ENCODE measurements at regions not wholly inside any gene's neighbourhood (a gene's known extent, or its start where the extent isn't known, plus 50 kb on each side); places are given as distances from the start of the nearest gene placed in this dataset.

DNA sequence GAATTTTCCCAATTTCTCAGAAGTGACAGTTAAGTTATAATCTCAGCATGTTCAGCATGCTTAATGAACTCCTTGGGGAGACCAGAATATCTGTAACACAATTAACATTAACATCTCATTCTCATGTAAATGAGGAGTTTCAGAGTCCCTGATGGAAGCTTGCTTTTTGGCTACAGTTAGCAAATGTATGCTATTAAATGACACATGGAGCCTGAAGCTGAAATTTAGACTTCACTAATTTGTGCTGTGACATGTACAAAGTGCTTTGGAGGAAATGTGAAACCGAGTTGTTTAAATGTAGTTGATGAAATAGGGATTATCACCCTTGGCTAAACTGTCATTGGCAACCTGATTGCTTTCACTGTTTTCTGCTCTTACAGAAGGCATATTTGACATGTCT, 2265.1 kb upstream of the PCDH20 start:
- DNase-seq (ENCODE audit: low read depth, low spot score): no peak
- no peaks in the 10 kb centered on the region for H3K36me3 ChIP-seq (ENCODE audit: insufficient read depth, low read length)
- no peak overlapping the region for H3K9ac ChIP-seq (ENCODE audit: insufficient read length)
- TF ChIP-seq POLR2AphosphoS5 (IDR thresholded peaks at IDR 0.05; ENCODE audit: borderline replicate concordance, low read depth, low read length): no peak
- no peak for TF ChIP-seq FOXP2 (optimal IDR thresholded peaks at IDR 0.05; ENCODE audit: control extremely low read depth, extremely low read length, insufficient read depth)
- no peak for TF ChIP-seq EZH2 (IDR thresholded peaks at IDR 0.05)
- H3K4me3 ChIP-seq: peak overlapping the region; percentile 31; the same call in 1 of the 2 replicates
- no peaks in the 10 kb centered on the region for H3K9me3 ChIP-seq (ENCODE audit: low read depth, low read length)
- H3K27ac ChIP-seq: peak overlapping the region; percentile 40

DNA sequence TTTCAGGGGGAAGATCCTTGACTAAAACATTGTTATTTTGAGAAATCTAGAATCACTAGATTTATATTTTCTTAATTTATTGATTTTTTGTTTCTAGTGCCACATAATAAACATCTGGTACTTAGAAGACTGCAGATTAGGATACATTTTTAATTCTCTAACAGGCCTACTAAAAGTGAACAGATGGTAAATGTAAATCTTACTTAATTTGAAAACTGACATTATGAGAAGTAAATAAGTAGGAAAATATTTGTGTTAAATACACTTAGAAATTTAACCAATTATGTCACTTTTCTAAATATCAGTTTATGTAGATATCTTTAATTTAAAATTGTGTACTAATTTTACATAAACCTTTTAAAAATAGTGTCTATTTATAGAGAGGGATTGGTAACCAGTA, 2255.6 kb upstream of the PCDH20 start:
- Histone ChIP-seq H3K9ac (ENCODE audit: insufficient read length) (no peak overlapping the region), H3K4me3 (no peak overlapping the region), H3K36me3 (ENCODE audit: insufficient read depth, low read length) (no peaks in the 10 kb centered on the region), H3K9me3 (ENCODE audit: low read depth, low read length) (no peaks in the 10 kb centered on the region), H3K27ac (no peak overlapping the region)
- DNase-seq (ENCODE audit: low read depth, low spot score): no peak
- no peak for TF ChIP-seq EZH2 (IDR thresholded peaks at IDR 0.05)
- TF ChIP-seq POLR2AphosphoS5 (IDR thresholded peaks at IDR 0.05; ENCODE audit: borderline replicate concordance, low read depth, low read length): no peak
- TF ChIP-seq FOXP2 (optimal IDR thresholded peaks at IDR 0.05; ENCODE audit: control extremely low read depth, extremely low read length, insufficient read depth): no peak

DNA sequence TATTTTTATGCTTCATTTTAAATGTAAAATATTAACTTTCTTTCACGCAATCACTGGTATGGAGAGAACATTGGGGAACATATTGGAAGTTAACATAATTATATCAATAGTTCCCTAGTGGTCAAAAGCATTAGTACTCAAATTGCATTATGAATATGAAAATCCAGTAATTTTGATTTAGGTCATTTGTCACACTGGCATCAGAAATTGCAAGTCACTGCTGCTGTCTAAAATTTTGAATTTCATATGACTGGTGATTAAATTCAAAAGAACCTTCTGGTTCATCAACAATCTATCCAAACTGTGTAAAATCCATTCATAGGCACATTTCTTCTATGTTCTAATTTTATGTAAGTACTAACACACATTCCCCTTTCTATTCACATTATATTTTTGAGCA, 2235.7 kb upstream of the PCDH20 start:
- no peaks in the 10 kb centered on the region for H3K9me3 ChIP-seq (ENCODE audit: low read depth, low read length)
- no peak overlapping the region for H3K27ac ChIP-seq
- DNase-seq (ENCODE audit: low read depth, low spot score): no peak
- H3K4me3 ChIP-seq: no peak overlapping the region
- no peaks in the 10 kb centered on the region for H3K36me3 ChIP-seq (ENCODE audit: insufficient read depth, low read length)
- H3K9ac ChIP-seq (ENCODE audit: insufficient read length): no peak overlapping the region
- TF ChIP-seq POLR2AphosphoS5 (IDR thresholded peaks at IDR 0.05; ENCODE audit: borderline replicate concordance, low read depth, low read length): no peak

GRCh38 chr13:63643543-63643942, 2227.9 kb upstream of the PCDH20 start:
- Histone ChIP-seq H3K27ac (no peak overlapping the region), H3K9ac (ENCODE audit: insufficient read length) (no peak overlapping the region), H3K9me3 (ENCODE audit: low read depth, low read length) (no peaks in the 10 kb centered on the region), H3K4me3 (no peak overlapping the region), H3K36me3 (ENCODE audit: insufficient read depth, low read length) (no peaks in the 10 kb centered on the region)
- DNase-seq (ENCODE audit: low read depth, low spot score): no peak
- no peak for TF ChIP-seq EZH2 (IDR thresholded peaks at IDR 0.05)
- TF ChIP-seq POLR2AphosphoS5 (IDR thresholded peaks at IDR 0.05; ENCODE audit: borderline replicate concordance, low read depth, low read length): no peak
- no peak for TF ChIP-seq FOXP2 (optimal IDR thresholded peaks at IDR 0.05; ENCODE audit: control extremely low read depth, extremely low read length, insufficient read depth)

GRCh38 chr13:63636316-63636993, 2220.8 kb upstream of the PCDH20 start:
- no peak overlapping the region for H3K4me3 ChIP-seq
- no peak for DNase-seq (ENCODE audit: low read depth, low spot score)
- H3K27ac ChIP-seq: no peak overlapping the region
- H3K9me3 ChIP-seq (ENCODE audit: low read depth, low read length): no peaks in the 10 kb centered on the region
- no peak overlapping the region for H3K9ac ChIP-seq (ENCODE audit: insufficient read length)
- H3K36me3 ChIP-seq (ENCODE audit: insufficient read depth, low read length): no peaks in the 10 kb centered on the region
- no peak for TF ChIP-seq EZH2 (IDR thresholded peaks at IDR 0.05)
- TF ChIP-seq POLR2AphosphoS5 (IDR thresholded peaks at IDR 0.05; ENCODE audit: borderline replicate concordance, low read depth, low read length): no peak
- no peak for TF ChIP-seq FOXP2 (optimal IDR thresholded peaks at IDR 0.05; ENCODE audit: control extremely low read depth, extremely low read length, insufficient read depth)

DNA sequence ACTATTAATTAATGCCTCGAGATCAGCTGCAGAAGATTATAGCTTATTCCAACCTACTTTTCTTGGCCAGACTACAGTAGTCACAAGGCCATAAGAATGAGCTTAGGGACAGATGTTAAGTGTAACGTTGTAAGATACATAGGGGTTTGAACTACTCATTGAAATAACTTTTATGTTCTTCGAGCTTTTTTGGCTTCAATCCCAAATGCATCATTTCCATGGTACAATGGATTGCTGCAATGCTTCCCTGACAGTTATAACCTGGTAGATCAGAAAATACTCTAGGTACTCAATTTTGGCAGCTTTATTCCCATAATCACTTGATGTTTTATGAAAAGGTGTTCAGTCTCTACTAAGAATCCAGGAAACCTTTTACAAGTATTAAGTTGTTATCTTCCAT, 2216.7 kb upstream of the PCDH20 start:
- Histone ChIP-seq H3K36me3 (ENCODE audit: insufficient read depth, low read length) (no peaks in the 10 kb centered on the region), H3K9ac (ENCODE audit: insufficient read length) (no peak overlapping the region), H3K9me3 (ENCODE audit: low read depth, low read length) (no peaks in the 10 kb centered on the region), H3K27ac (no peak overlapping the region), H3K4me3 (no peak overlapping the region)
- no peak for TF ChIP-seq FOXP2 (optimal IDR thresholded peaks at IDR 0.05; ENCODE audit: control extremely low read depth, extremely low read length, insufficient read depth)
- TF ChIP-seq POLR2AphosphoS5 (IDR thresholded peaks at IDR 0.05; ENCODE audit: borderline replicate concordance, low read depth, low read length): no peak
- no peak for TF ChIP-seq EZH2 (IDR thresholded peaks at IDR 0.05)
- DNase-seq (ENCODE audit: low read depth, low spot score): no peak

- Histone ChIP-seq H3K9ac (ENCODE audit: insufficient read length) (no peak overlapping the region), H3K9me3 (ENCODE audit: low read depth, low read length) (no peaks in the 10 kb centered on the region), H3K27ac (no peak overlapping the region), H3K36me3 (ENCODE audit: insufficient read depth, low read length) (no peaks in the 10 kb centered on the region), H3K4me3 (no peak overlapping the region)
- TF ChIP-seq EZH2 (IDR thresholded peaks at IDR 0.05) (no peak), POLR2AphosphoS5 (IDR thresholded peaks at IDR 0.05; ENCODE audit: borderline replicate concordance, low read depth, low read length) (no peak), FOXP2 (optimal IDR thresholded peaks at IDR 0.05; ENCODE audit: control extremely low read depth, extremely low read length, insufficient read depth) (no peak)
- DNase-seq (ENCODE audit: low read depth, low spot score): no peak
Measured at GRCh38 chr13:63631006-63631405, 2215.4 kb upstream of the PCDH20 start.

DNA sequence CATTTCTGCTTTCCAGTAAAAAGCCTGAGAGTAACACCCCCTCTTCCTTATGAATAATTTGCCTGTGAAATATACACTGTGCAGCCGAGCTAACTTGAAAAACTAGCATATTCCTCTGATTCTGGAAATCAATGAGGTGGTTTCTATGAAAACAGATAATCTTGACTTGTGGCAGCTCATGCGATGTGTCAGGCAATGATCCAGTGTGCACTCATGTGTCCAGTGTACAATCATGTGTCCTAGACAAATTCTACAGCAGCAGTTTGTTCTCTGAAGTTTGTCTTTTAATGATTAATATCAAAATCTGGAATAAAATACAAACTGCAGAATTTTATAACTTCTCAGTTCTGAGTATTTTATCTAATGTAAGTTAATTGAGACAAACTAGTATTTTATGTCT, 2213.9 kb upstream of the PCDH20 start:
- Histone ChIP-seq H3K27ac (no peak overlapping the region), H3K9me3 (ENCODE audit: low read depth, low read length) (no peaks in the 10 kb centered on the region), H3K4me3 (no peak overlapping the region), H3K36me3 (ENCODE audit: insufficient read depth, low read length) (no peaks in the 10 kb centered on the region), H3K9ac (ENCODE audit: insufficient read length) (no peak overlapping the region)
- TF ChIP-seq POLR2AphosphoS5 (IDR thresholded peaks at IDR 0.05; ENCODE audit: borderline replicate concordance, low read depth, low read length) (no peak), EZH2 (IDR thresholded peaks at IDR 0.05) (no peak), FOXP2 (optimal IDR thresholded peaks at IDR 0.05; ENCODE audit: control extremely low read depth, extremely low read length, insufficient read depth) (no peak)
- DNase-seq (ENCODE audit: low read depth, low spot score): no peak

DNA sequence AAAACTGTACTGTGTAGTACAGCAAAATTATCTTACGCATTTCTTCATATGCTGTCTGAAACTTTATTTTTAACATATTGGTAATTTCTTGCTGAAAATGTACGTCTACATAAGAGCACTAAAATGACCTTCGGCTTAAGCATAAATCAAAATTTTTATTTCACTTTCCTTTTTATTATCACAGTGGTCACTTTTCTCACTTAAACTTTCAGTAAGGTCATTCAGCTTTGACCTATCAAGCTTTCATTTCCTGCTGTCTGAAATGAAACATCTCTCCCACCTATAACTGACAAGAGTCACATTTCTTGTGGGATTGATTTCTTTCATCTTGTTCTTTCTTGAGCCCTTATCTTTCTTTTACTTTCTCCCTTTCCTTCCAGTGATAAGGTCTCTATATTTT, 2212.7 kb upstream of the PCDH20 start:
- Histone ChIP-seq H3K27ac (no peak overlapping the region), H3K9ac (ENCODE audit: insufficient read length) (no peak overlapping the region), H3K4me3 (no peak overlapping the region), H3K9me3 (ENCODE audit: low read depth, low read length) (no peaks in the 10 kb centered on the region), H3K36me3 (ENCODE audit: insufficient read depth, low read length) (no peaks in the 10 kb centered on the region)
- TF ChIP-seq EZH2 (IDR thresholded peaks at IDR 0.05) (no peak), POLR2AphosphoS5 (IDR thresholded peaks at IDR 0.05; ENCODE audit: borderline replicate concordance, low read depth, low read length) (no peak), FOXP2 (optimal IDR thresholded peaks at IDR 0.05; ENCODE audit: control extremely low read depth, extremely low read length, insufficient read depth) (no peak)
- no peak for DNase-seq (ENCODE audit: low read depth, low spot score)
